ENCODE measurements at regions not wholly inside any gene's neighbourhood (a gene's known extent, or its start where the extent isn't known, plus 50 kb on each side); places are given as distances from the start of the nearest gene placed in this dataset.
A peak's percentile ranks its signal among the peaks of the same experiment; 100 is the strongest.

- ATAC-seq: peak in 3 of 4 donors; percentile 64 to 83 (median 81)
Observed at GRCh38 chr1:100606438-100606837, 68.5 kb downstream of the GPR88 start.

GRCh38 chr1:100607628-100608240, 69.8 kb downstream of the GPR88 start:
- DNase-seq (no peak), ATAC-seq (no peak)
- no peaks in the 10 kb centered on the region for H3K4me1 ChIP-seq
- H3K9me3 ChIP-seq: peaks cover 0 to 8% (median 0%) of the 10 kb centered on the region in 12 donors
- intact Hi-C loops (cut with DNase I): loop anchor here in 8 of 10 donors (2.0 to 10.0 kb wide), 6 partner anchors 143 to 803 kb away; no protein-coding TSS in a partner anchor
- H3K36me3 ChIP-seq: no peaks in the 10 kb centered on the region
- WGBS, 4 donors: 92 to 100% (median 98%) methylated on average over 1 of the region's 1 CpG
- no peaks in the 10 kb centered on the region for H3K27me3 ChIP-seq
- H3K4me3 ChIP-seq: no peak overlapping the region
- H3K27ac ChIP-seq: no peak overlapping the region
- TF ChIP-seq POLR2A (IDR thresholded peaks at IDR 0.05): no peak
- TF ChIP-seq CTCF (IDR thresholded peaks at IDR 0.05): no peak

More at GRCh38 chr1:100606438-100606837, 68.5 kb downstream of the GPR88 start:
- no peak overlapping the region for H3K27ac ChIP-seq
- H3K36me3 ChIP-seq: no peaks in the 10 kb centered on the region
- H3K4me1 ChIP-seq: no peaks in the 10 kb centered on the region
- H3K4me3 ChIP-seq: no peak overlapping the region
- peak; percentile 49 to 82 (median 67) for TF ChIP-seq CTCF (IDR thresholded peaks at IDR 0.05)
- TF ChIP-seq POLR2A (IDR thresholded peaks at IDR 0.05): no peak
- WGBS, 4 donors: 27 to 47% (median 42%) methylated on average over 3 of the region's 3 CpGs
- peak in 3 of 5 donors; percentile 28 to 39 (median 30) for DNase-seq
- intact Hi-C loops (cut with DNase I): loop anchor here (1.0 to 10.0 kb wide), 7 partner anchors 142 to 802 kb away; no protein-coding TSS in a partner anchor
- H3K9me3 ChIP-seq: peaks cover 0 to 18% (median 0%) of the 10 kb centered on the region in 12 donors
- no peaks in the 10 kb centered on the region for H3K27me3 ChIP-seq

- no peak overlapping the region for H3K27ac ChIP-seq
- WGBS, 4 donors: 93 to 100% (median 98%) methylated on average over 3 of the region's 3 CpGs
- H3K9me3 ChIP-seq: no peaks in the 10 kb centered on the region
- H3K27me3 ChIP-seq: no peaks in the 10 kb centered on the region
- intact Hi-C loops (cut with DNase I): loop anchor here in 7 of 10 donors (2.0 to 10.0 kb wide), 7 partner anchors 55 to 805 kb away; no protein-coding TSS in a partner anchor
- TF ChIP-seq POLR2A (IDR thresholded peaks at IDR 0.05) (no peak), CTCF (IDR thresholded peaks at IDR 0.05) (no peak)
- no peaks in the 10 kb centered on the region for H3K36me3 ChIP-seq
- no peak overlapping the region for H3K4me3 ChIP-seq
- no peak for ATAC-seq
- H3K4me1 ChIP-seq: no peaks in the 10 kb centered on the region
- DNase-seq: no peak
Observed at GRCh38 chr1:100609849-100610248, 71.9 kb downstream of the GPR88 start.

GRCh38 chr1:100611086-100611485, 73.1 kb downstream of the GPR88 start:
- Histone ChIP-seq H3K9me3 (no peaks in the 10 kb centered on the region), H3K4me1 (no peaks in the 10 kb centered on the region), H3K27me3 (no peaks in the 10 kb centered on the region), H3K4me3 (no peak overlapping the region), H3K36me3 (no peaks in the 10 kb centered on the region), H3K27ac (no peak overlapping the region)
- ATAC-seq (no peak), DNase-seq (no peak)
- WGBS, 4 donors: 77 to 91% (median 88%) methylated on average over 3 of the region's 3 CpGs
- no peak for TF ChIP-seq POLR2A (IDR thresholded peaks at IDR 0.05)
- no peak for TF ChIP-seq CTCF (IDR thresholded peaks at IDR 0.05)
- intact Hi-C loops (cut with DNase I): loop anchor here in 2 of 10 donors (10.0 kb wide), 3 partner anchors 56 to 146 kb away; no protein-coding TSS in a partner anchor

Measured in heart left ventricle (tissue), 16 donors.